Middle frontal gyrus (tissue), 1 donor: ENCODE measurements at regions not wholly inside any gene's neighbourhood (a gene's known extent, or its start where the extent isn't known, plus 50 kb on each side); places are given as distances from the start of the nearest gene placed in this dataset.

Source experiments
- DNase-seq: peaks from one replicate; pipeline ENCODE4 v3.0.0-alpha.2; 2015; ENCODE audit warnings: low spot score; ENCODE audit errors: extremely low spot score

- DNase-seq = no peak
Observed at GRCh38 chr4:115365185-115365584, 251.8 kb upstream of the NDST4 start.

- no peak for DNase-seq
Observed at GRCh38 chr4:115361781-115362180, 248.4 kb upstream of the NDST4 start.

DNA sequence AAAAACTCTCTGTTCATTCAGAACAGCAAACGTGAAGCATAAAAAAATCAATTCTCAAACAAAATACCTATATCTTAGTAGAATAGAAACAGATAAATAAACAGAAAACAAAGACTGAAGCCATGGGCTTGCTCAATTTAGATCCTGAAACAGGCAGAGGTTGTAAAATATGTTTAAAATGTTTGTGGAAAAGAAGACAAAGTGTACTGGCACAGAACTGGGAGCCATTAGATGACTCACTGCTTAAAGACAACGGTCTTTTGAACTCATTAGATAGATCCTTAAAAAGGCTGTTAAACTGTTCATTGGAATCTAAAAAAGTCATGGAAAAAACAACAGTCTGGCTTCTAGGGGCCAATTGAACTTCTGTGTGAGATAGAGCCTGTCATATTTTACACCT, 247.0 kb upstream of the NDST4 start:
- no peak for DNase-seq

DNA sequence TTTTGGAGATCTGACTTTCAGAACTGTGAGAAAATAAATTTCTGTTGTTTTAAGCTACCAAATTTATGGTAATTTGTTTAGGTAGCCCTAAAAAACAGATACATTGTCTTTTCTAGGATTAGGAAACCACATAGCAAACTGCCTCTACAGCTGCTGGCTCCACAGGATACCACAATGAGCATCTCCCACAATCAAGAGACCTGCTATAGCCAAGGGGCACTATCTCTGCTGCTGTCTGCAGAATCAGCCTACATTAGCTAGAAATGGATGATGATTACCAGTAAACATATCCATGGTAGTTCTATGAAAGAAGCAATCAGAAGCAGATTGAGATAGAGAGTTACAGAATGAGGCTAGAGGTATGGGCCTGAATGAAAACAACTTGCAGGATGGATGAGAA, 244.4 kb upstream of the NDST4 start:
- no peak for DNase-seq

- no peak for DNase-seq
Observed at GRCh38 chr4:115356176-115356575, 242.8 kb upstream of the NDST4 start.

GRCh38 chr4:115355329-115355728, 241.9 kb upstream of the NDST4 start:
- no peak for DNase-seq

GRCh38 chr4:115353370-115353769, 239.9 kb upstream of the NDST4 start:
- DNase-seq = no peak

GRCh38 chr4:115343171-115343570, 229.8 kb upstream of the NDST4 start:
- no peak for DNase-seq

DNA sequence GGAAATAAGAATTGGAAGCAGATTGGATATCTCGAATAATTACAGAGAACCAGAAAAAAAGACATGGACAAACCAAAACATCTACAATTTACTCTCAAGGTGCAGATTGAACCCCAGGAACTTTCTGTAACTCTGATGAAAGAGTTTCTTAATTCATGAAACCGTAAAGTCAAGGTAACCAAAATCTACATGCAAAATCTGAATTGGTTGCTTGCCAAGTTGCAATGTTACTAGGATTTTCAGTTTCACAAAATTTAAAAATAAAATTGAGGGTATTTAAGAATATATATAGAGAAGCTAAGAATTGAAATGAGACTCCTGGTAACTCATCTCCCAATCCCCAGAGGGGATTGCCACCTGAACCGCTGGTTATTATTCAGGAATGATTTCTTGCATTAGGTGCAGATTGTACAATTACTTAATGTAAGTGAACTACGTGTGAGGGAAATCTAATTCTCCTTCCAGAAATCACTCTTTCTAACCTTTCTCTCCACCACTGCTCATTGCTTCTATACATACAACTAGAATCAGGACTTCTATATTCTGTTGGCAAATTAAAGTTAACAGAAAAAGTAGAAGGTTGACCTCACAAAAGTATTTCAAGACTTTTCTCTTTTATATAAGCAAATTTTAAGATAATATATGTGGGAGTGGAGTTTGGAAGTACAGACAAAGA, 221.5 kb upstream of the NDST4 start:
- DNase-seq = no peak

GRCh38 chr4:115332078-115332477, 218.7 kb upstream of the NDST4 start:
- DNase-seq = no peak

GRCh38 chr4:115331241-115331640, 217.8 kb upstream of the NDST4 start:
- no peak for DNase-seq

- no peak for DNase-seq
Observed at GRCh38 chr4:115325836-115326235, 212.4 kb upstream of the NDST4 start.

- no peak for DNase-seq
Observed at GRCh38 chr4:115323106-115323707, 209.8 kb upstream of the NDST4 start.

GRCh38 chr4:115315182-115315581, 201.8 kb upstream of the NDST4 start:
- no peak for DNase-seq

GRCh38 chr4:115310641-115311040, 197.2 kb upstream of the NDST4 start:
- DNase-seq = no peak

GRCh38 chr4:115294717-115295116, 181.3 kb upstream of the NDST4 start:
- no peak for DNase-seq

GRCh38 chr4:115293093-115293462, 179.7 kb upstream of the NDST4 start:
- DNase-seq = no peak

GRCh38 chr4:115292320-115293092, 179.1 kb upstream of the NDST4 start:
- DNase-seq = no peak

- DNase-seq = no peak
Observed at GRCh38 chr4:115287426-115287825, 174.0 kb upstream of the NDST4 start.

DNA sequence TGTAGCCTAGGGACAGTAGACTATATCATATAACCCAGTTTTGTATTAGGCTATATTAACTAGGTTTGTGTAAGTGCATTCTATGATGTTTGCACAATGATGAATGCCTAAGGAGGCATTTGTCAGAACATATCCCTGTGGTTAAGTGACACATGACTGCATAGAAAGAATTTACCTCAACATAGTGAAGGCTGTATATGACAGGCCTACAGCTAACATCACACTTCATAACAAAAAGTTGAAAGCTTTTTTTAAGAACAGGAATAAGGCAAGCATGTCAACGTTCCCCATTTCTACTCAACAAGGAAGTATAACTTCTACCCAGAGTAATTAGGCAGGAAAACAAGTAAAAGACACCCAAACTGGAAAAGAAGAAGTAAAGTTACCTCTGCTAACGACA, 165.9 kb upstream of the NDST4 start:
- no peak for DNase-seq

DNA sequence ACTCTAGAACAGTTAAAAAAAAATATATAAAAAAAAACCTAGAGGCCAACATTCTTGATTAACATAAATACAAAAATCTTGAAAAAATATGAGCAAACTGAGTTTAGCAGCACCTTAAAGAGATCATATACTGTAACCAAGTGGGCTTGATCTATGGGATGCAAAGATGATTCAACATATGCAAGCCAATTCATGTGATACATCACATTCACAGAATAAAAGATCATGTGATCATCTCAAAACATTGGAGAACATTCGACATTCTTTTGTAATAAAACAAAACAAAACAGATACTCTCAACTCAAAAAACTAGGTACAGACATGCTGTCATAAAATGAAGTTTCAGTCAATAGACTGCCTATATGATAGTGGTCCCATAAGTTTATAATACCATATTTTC, 165.4 kb upstream of the NDST4 start:
- no peak for DNase-seq

GRCh38 chr4:115275615-115276014, 162.2 kb upstream of the NDST4 start:
- DNase-seq = no peak

- no peak for DNase-seq
Observed at GRCh38 chr4:115274545-115274944, 161.1 kb upstream of the NDST4 start.
